ENCODE measurements at regions not wholly inside any gene's neighbourhood (a gene's known extent, or its start where the extent isn't known, plus 50 kb on each side); places are given as distances from the start of the nearest gene placed in this dataset.
"Not testable (repeated sequence)": the region's sequence is repeated elsewhere in the genome, so short reads cannot be mapped to it uniquely, and the experiment has no call there.

GRCh38 chr12:126950266-126950665 lies 1316.7 kb upstream of the TMEM132C start:
- no peak for DNase-seq

- DNase-seq, result no peak
Measured at GRCh38 chr12:126952096-126953007, 1314.6 kb upstream of the TMEM132C start.

GRCh38 chr12:126953365-126953889 lies 1313.5 kb upstream of the TMEM132C start:
- no peak for DNase-seq

GRCh38 chr12:126960221-126960620 lies 1306.7 kb upstream of the TMEM132C start:
- DNase-seq, result no peak

- DNase-seq, result no peak
Measured at GRCh38 chr12:126960709-126961108, 1306.3 kb upstream of the TMEM132C start.

- DNase-seq, result no peak
Measured at GRCh38 chr12:126963825-126964224, 1303.1 kb upstream of the TMEM132C start.

- no peak for DNase-seq
Measured at GRCh38 chr12:126966498-126966897, 1300.5 kb upstream of the TMEM132C start.

GRCh38 chr12:126967152-126967551 lies 1299.8 kb upstream of the TMEM132C start:
- no peak for DNase-seq

- DNase-seq, result no peak
Measured at GRCh38 chr12:126974779-126975178, 1292.2 kb upstream of the TMEM132C start.

- DNase-seq, result no peak
Measured at GRCh38 chr12:126976579-126976978, 1290.4 kb upstream of the TMEM132C start.

GRCh38 chr12:126979564-126979963 lies 1287.4 kb upstream of the TMEM132C start:
- DNase-seq, result not testable (repeated sequence)

- DNase-seq, result no peak
Measured at GRCh38 chr12:126982707-126983106, 1284.3 kb upstream of the TMEM132C start.

GRCh38 chr12:126983735-126984134 lies 1283.2 kb upstream of the TMEM132C start:
- DNase-seq, result not testable (repeated sequence)

- DNase-seq, result not testable (repeated sequence)
Measured at GRCh38 chr12:126985663-126986062, 1281.3 kb upstream of the TMEM132C start.

GRCh38 chr12:126989532-126989931 lies 1277.4 kb upstream of the TMEM132C start:
- DNase-seq, result no peak

GRCh38 chr12:126993898-126994297 lies 1273.1 kb upstream of the TMEM132C start:
- no peak for DNase-seq

- no peak for DNase-seq
Measured at GRCh38 chr12:126994599-126994998, 1272.4 kb upstream of the TMEM132C start.

- DNase-seq, result no peak
Measured at GRCh38 chr12:126998031-126998430, 1268.9 kb upstream of the TMEM132C start.

GRCh38 chr12:126998747-126999285 lies 1268.2 kb upstream of the TMEM132C start:
- DNase-seq, result peak; percentile 21

- DNase-seq, result no peak
Measured at GRCh38 chr12:126999352-126999751, 1267.6 kb upstream of the TMEM132C start.

GRCh38 chr12:127005406-127005805 lies 1261.6 kb upstream of the TMEM132C start:
- no peak for DNase-seq

- no peak for DNase-seq
Measured at GRCh38 chr12:127006972-127007371, 1260.0 kb upstream of the TMEM132C start.

- DNase-seq, result no peak
Measured at GRCh38 chr12:127008755-127009403, 1258.1 kb upstream of the TMEM132C start.

- DNase-seq, result no peak
Measured at GRCh38 chr12:127012109-127012508, 1254.9 kb upstream of the TMEM132C start.

Data from hematopoietic multipotent progenitor cell treated with erythropoietin and hydrocortisone succinate and interleukin-3 and kit ligand, for 6 days (in vitro differentiated cells).